HG03025 (cell line): ENCODE measurements at regions not wholly inside any gene's neighbourhood (a gene's known extent, or its start where the extent isn't known, plus 50 kb on each side); places are given as distances from the start of the nearest gene placed in this dataset.
"Not testable (repeated sequence)": the region's sequence is repeated elsewhere in the genome, so short reads cannot be mapped to it uniquely, and the experiment has no call there.

Experiments used
- ATAC-seq: cut with Tn5 transposase; IDR thresholded peaks from one replicate; pipeline ENCODE4 v1.9.1; 2021; ENCODE audit warnings: mild to moderate bottlenecking, moderate library complexity; ENCODE audit not compliant: unreplicated experiment, low FRiP score

DNA sequence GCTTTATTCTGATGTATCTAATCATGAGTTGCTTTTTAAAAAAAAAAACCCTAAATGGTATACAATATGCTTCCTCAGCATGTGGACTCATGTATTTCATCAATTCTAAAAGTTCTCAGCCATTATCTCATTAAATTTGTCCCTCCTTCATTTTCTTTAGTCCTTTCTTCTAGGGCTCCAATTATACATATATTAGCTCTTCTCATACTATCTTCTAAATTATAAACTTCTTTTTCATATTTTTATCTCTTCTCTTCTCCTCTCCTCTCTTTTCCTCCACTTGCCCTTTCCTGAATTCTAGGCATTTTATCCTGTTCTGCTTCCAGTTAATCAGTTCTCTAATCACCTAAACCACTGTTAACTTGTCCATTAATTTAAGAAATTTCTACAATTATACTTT is 55.0 kb upstream of the IL33 start:
- ATAC-seq, result no peak

DNA sequence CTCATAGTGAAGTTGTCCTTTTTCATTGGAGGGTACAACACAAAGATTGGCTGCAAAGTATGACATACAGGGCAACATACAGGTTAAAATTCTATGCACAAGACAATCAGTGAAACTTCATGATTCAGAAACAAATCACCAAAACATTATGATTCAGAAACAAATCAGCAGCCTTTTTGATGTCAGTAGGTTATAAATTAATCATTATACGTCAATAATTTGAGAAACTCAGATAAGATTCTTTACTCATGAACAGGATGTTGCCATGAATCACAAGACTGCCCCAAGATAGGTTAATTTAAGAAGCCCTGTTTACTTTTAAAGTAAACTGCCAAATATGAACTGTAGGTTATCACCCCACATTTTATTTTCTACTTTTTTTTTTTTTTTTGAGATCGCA is 62.2 kb upstream of the IL33 start:
- no peak for ATAC-seq

DNA sequence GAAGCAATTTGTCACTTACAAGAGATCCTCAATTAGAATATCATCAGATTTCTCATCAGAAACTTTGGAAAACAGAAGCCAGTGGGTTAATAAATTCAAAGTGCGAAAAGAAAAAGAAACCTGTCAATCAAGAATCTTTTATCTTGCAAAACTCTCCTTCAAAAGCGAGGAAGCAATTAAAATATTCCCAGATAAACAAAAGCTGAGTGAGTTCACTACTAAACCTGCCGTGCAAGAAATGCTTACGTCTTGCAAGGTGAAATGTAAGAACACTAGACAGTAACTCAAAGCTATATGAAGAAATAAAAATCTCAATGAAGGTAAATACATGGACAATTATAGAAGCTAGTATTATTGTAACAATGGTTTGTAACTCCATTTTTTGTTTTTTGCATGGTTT is 62.8 kb upstream of the IL33 start:
- no peak for ATAC-seq

- no peak for ATAC-seq
These were observed 65.1 kb upstream of the IL33 start for GRCh38 chr9:6150483-6150882.

DNA sequence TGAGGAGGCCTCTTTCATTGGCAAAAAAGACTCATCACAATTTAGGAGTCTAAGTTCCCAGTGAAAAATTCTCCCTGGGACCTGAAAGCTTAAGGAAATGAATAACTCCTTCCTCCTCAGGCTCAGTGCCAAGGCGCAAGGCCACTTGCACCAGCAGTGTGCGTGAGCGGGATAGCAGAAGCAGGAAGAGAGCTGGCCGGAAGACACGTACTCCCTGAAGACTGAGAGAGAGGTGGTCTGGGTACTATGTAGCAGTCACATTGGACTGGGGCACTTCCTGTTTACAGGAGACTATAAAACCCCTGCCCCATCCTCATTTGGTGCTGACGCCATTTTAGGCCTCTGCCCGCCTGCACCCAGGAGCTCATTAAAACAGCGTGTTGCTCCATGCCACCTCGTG is 66.3 kb upstream of the IL33 start:
- ATAC-seq, result no peak

- ATAC-seq, result no peak
These were observed 67.8 kb upstream of the IL33 start for GRCh38 chr9:6147846-6148245.

DNA sequence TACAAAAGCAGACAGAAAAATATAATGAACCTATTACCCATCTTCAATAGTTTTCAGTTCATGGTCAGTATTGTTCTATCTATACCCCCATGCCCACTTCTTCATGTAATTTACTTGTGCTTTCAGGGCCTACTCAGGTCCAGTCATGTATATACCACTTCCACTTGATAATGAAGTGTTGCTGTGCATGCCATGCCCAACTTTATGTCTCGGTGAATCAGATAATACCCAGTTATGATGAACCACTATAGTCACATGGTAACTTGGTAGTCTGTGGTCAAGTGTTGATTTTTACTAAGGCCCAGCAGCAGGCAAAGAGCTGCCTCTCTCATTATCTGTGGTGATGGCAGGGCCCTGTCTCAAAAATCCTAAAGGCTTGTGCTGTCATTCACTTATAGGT is 70.7 kb upstream of the IL33 start:
- no peak for ATAC-seq

DNA sequence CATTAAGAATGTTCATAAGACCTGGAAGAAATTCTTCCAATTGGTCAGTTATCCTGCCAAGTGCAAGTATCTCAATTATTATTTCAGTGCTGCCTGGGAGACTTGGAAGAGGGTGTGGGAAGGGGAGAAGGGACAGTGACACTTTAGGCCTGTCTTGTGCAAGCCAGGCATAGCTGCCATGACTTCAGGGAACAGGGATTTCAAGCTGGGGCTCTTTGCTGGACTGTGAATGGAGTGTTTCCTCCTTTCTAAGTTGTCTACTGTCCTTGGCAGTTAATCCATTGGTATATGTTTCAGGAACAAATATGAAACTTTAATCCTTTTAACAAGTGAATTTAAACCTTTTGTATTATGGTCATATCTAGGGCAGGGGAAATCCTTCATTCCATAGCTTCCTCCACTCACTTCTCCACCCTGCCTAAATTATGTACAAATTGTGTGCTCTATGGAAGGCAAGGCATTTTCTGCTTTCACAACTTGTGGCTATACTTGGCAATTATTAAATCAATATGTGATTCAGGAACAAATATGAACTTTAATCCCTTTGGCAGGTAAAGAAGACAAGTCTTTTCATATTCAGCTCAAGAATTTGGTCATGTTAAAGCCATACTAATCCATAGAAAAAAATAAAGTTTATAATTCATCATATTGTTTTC is 72.7 kb upstream of the IL33 start:
- ATAC-seq, result no peak

GRCh38 chr9:6135780-6136179 is 79.8 kb upstream of the IL33 start:
- not testable (repeated sequence) for ATAC-seq

DNA sequence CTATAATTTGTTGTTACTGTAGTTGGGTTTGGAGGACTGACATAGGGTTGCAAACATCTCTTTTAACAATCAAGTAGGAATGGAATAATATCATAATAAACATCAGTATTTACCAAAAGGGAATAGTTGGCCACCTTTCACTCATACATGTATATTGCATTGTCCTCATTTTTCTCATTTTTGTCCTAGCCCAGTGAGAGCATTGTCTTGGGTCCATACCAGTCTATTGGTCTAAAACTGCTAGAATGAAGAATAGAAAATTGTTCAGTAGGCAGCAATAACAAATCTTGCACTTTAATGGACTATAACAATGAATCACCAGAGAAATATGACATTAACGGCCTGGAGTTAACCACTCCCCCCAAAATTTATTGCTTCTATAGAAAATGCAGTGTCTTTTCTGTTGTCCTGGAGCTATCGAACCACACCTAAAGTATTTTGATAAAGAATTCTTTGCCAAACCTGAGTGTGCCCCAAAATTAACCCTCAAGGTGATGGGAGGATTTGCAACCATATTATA is 80.9 kb upstream of the IL33 start:
- ATAC-seq, result no peak

- no peak for ATAC-seq
These were observed 82.1 kb upstream of the IL33 start for GRCh38 chr9:6133346-6134063.

DNA sequence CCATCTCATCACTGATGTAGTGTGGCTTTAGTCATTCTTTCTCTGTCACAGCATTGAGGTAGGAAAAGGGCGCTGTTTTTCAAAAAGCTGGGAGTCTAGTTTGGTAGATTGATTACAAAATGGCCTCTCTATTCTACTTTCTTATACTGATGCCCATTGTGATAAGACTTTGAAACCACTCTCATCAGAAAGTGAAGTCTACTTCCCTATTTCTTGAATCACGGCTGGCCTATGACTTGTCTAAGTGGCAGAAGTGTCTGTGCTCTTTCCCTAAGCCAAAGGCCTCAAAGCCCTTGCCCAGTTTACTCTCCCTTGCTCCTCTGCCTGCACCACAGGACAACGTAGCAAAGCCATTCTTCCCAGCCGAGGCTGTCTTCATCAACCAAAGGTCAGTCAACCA is 83.0 kb upstream of the IL33 start:
- no peak for ATAC-seq

DNA sequence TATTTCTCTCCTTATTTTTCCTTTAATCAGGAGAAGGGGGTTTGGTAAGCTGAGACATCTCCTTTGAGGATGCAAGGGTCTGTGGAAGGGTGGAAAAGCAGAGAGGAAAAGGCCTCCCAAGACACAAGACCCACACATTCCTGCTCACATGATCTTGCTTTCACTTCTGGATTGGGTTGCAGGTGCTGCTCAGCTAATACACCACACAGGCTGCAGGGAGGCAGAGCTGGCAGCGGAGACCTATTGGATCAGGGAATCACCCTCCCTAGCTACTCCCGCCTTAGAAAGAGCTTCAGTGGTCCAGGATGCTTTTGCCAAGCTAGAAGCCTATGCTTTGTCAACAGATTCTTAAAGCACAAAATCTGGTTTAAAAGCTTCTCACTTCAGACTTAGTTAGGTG is 87.6 kb upstream of the IL33 start:
- no peak for ATAC-seq

- ATAC-seq, result no peak
These were observed 89.2 kb upstream of the IL33 start for GRCh38 chr9:6126377-6126776.

DNA sequence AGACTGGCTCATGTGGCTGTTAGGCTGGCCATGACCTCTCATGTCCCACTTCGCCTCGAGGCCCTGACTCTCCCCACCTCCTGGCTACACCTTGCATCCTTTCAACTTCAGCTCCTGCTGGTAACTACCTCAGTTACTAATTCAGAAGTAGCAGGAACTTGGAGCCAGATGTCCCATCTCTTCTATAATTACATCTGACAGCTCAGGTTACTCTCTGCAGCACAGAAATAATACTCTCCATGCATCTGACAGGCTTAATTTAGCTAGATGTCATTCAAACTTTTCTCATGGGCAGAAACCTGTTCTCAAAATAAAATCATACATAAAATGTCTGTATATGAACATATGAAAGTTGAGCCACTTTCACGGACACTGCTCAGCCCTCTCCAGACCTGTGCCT is 92.2 kb upstream of the IL33 start:
- no peak for ATAC-seq

DNA sequence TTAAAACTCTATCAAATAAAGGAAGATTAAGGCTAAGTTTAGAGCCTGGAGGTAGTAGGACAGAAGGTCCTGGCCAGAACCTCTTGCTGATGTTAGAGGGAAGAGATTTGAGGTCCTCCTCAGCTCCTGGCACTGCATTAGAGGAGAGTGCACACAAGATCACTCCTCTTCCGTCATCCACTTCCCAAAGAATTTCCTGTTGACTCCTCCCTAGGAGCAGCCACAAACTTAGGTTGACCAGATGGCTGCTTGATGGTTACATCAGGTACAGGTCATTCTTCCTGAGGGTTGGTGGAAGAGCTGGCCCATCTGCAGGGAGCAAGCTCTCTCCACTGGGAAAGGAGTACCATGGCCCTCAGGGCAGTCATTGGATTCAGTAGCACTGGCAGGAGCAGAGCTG is 93.9 kb upstream of the IL33 start:
- no peak for ATAC-seq

DNA sequence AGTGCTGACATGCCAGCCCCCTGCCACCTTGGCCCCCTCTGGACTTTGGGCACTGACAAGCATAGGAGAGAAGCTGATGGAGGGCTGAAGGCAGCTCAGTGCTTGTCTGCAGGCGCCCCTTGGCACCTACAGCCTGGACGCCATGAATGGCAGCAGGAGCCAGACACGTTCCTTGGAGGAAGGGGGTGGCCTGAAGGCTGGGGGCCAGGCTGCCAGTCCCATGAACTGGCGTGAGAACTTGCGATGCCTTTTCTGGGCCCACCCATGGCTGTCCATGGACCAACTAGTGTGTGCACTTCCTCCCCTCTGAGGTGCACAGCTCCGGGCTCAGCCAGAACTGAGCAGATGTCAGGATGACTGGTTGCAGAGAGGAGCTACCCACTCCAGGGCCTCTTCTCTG is 99.0 kb upstream of the RANBP6 start:
- no peak for ATAC-seq

DNA sequence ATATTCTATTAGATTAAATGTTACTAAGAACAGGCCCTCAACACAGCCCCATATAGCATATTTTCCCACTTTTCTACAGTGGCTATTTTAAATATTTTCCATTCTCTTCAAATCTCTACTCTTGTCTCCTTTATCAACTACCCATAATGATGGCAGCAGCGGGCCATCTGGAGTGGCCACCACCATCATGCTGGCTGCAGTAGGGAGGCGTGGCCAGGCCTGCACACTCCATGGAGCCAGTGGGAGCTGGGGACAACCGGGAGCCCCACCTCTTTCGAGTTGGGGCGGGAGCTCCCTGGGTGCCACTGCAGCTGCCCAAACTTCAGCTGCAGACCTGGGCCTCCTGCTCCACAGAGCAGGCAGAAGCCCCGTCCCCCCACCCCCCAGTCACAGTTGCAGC is 98.4 kb upstream of the RANBP6 start:
- ATAC-seq, result no peak

GRCh38 chr9:6113312-6113711 is 97.9 kb upstream of the RANBP6 start:
- ATAC-seq, result no peak

DNA sequence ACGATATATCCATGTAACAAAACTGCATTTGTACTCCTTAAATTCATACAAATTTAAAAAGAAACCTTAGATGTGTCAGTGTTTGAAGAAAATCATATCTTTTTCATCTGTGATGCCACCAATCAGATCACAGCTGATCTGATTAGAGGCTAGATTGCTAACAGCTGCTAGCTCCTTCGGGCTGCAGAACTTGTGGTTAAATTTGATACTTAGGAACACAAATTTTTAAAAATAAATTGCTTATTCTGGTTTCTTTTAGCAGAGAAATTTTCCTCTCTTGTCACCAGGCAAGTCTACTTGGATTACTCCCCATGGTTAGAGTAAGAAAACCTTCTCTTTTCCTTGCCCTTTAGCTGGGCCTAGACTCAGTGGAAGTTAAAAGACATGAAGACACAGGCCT is 94.6 kb upstream of the RANBP6 start:
- no peak for ATAC-seq

- ATAC-seq, result no peak
These were observed 94.1 kb upstream of the RANBP6 start for GRCh38 chr9:6109571-6109970.

DNA sequence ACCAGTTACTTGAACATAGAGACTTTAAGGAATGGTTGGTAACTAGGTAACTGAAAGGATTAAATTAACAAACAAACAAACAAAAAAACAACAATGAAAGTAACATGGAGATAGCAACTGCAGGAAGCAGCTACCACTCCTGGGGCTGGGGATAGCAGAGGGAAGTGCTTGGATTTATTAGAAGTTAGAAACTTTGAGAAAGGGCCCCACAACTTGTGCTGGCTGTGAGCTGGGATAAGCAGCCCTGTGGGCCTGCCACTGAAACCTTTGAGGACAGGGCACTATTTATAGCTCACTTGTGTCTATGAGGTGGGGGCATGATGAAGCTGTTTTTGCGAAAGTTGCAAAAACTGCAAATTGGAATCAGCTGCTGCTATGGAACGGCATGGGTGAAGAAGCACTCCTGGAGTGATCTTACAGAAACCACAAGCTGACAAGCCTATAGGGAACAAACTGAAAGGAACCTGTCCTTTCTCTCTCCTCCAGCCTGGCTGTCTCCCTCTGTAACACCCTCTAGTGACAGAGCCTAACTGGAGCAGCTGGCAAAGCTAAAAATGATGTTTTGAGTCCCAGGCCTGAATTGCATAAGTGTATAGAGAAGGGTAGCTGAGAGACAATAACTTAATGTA is 91.4 kb upstream of the RANBP6 start:
- ATAC-seq, result peak; percentile 53
